Activated CD4-positive, alpha-beta T cell treated with anti-CD3 and anti-CD28 coated beads, Interleukin-2, Interleukin-4, amounts not matched to agents 100 ng/mL and 50 ng/mL, durations not matched to agents 16 hours and 8 hours (primary cell): ENCODE measurements at regions not wholly inside any gene's neighbourhood (a gene's known extent, or its start where the extent isn't known, plus 50 kb on each side); places are given as distances from the start of the nearest gene placed in this dataset.

Source experiments
- DNase-seq: peaks from one replicate; pipeline ENCODE4 v3.0.0-alpha.2; 2020; ENCODE audit warnings: low spot score

DNA sequence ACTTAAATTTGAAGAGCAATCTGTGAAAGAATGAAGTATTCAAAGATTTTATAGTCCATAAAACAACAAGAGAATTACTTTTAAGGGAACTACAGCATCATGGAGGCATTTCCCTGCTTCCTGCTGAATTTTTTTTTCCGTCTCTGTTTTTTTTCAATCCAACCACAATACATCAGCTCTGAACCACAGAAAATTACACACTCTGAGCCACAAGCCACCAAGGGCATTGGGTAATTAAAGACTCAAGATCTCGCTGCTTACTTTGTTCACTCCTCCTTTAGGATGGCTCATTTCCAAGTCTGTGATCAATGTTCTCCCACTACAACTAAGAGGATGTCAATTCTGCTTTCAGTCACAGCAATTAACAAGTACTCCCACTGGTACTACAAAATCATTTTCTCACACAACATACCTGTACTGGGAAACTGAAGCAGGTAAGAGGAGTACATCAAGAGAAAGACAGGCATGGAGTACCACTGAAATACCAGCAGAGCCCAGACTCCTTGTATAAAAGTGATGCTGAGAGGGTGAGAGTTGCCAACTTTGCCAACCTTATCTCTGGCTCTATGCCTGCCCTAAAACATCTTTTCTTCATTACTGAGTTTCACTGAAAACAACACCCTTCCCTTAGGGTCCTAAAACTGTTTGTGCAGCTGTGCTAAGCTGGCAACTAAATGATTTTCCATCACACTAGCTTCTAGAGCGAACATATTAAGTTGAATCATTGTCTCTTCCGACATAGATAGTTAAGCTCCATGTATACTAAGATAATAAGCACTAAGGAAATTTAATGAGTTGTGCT is 105.8 kb upstream of the MAGEB18 start:
- DNase-seq, result no peak

DNA sequence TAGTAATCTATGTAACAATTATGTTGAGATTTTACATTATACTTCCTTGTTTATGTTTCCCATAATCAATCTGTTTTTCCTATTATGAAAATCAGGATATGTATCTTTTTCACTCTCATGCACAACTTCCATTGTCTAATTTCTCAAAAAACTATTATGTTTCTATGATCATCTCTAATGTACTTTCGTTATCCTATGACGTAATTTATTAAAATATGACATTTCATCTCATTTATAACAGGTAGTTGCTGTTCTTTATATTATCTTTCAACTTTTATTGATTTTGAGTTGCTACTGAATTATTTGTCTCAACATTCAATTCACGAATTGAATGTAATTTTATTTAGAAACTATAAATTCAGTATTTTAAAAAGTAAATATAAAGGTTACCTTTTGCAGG is 100.8 kb upstream of the MAGEB18 start:
- no peak for DNase-seq

DNA sequence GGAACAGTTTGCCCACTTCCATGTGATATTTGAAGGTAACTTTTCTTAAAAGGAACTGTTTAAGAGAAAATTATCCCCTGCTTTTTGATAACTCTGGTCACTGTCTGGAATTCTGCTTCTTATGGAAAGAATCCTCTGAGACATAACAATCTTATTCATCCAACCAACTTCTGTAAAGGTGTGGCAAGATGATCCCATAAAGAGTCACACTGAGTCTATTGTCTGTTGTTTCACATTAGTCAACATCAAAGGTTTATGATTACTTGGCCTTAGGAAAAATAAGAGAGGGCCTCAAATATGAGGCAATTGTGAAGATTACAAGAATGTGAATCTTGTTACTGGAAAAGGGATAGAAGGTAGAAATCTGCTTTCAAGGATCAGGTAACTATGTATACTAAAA is 88.0 kb upstream of the MAGEB18 start:
- no peak for DNase-seq

DNA sequence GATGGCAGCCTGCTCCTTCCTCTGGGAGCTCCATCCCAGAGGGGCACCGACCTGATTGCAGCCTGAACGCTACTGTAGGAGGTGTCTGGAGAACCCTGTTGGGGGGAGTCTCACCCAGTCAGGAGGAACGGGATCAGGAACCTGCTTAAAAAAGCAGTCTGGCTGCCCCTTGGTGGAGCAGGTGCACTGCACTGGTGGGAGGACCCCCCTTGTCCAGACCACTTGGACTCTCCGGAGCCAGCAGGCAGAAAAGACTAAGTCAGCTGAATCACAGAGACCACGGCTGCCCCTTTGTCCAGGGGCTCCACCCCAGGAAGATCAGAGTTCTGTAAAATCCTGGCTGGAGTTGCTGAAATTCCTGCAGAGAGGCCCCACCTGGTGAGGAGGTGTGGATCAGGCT is 67.3 kb upstream of the MAGEB18 start:
- no peak for DNase-seq

DNA sequence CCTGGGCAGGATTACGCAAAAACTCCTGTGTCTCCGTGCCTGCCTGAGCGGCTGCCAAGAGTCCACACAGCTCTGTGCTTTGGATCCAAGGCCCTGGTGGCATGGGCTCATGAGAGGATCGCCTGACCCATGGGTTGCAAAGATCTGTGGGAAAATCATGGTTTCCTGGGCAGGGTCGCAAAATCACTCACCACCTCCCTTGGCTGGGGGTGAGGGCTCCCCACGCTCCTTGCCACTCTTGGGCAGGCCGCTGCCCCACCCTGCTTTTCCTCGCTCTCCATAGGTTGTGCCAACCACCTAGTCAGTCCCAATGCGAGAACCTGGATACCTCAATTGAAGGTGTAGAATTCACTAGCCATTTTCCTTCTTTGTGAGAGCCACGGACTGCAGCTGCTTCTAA is 66.5 kb upstream of the MAGEB18 start:
- DNase-seq, result no peak

DNA sequence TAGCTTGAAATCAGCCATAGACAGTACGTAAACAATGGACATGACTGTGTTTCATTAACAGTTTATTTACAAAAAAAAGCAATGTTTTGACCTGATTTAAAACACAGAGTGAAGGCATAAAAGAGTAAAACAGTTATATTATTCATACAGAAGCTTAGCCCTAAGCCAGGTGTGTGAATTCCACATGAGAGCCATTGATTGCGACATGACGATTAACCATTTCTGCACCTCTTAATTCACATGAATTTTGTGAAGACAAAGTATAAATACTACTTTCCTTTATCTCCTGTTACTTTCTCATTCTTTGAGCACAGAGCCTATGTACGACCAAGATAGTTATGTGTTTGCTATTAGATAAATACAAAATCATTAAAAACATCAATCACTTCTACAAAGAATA is 55.0 kb upstream of the MAGEB18 start:
- no peak for DNase-seq
